ENCODE measurements at regions not wholly inside any gene's neighbourhood (a gene's known extent, or its start where the extent isn't known, plus 50 kb on each side); places are given as distances from the start of the nearest gene placed in this dataset.

DNA sequence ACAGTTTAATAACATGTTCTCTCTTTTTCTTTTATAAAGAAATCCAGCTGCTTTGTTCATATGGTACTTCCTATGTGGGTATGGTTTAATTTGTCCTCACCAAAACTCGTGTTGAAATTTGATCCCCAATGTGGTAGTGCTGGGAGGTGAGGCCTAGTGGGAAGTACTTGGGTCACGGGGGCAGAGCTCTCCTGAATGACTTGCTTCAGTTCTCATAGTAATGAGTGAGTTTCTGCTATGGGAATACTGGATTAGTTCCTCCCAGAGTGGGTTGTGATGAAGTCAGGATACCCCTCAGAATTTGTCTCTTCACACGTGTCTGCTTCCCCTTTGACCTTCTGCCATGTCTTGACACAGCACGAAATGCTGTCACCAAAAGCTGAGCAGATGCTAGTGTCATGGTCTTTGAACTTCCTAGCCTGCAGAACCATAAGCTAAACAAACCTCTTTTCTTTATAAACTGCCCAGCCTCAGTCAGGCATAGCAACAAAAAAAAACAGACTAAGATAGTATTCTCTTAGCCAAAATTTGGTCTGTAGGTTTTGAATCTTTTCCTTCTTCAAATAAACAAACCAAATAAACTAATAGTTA is 87.8 kb upstream of the HS3ST5 start:
- DNase-seq (ENCODE audit: low read depth): no peak

DNA sequence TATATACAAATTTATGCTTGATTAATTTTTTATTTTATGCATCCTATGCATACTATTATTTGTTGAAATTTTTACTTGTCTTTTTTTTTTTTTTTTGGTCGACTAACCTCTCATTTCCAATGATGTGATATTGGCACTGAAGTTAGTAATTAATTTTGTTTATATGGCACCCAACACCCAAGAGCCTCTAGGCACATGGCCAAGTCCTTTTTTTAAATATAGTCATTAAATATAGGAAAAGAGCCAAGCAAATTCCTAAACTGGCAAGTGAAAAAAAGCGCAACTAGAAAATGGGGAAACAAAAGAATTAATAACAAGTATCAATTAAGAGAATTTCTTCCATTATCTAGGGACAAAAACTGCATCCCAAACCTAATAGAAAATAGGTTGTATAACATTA is 85.5 kb upstream of the HS3ST5 start:
- no peak for DNase-seq (ENCODE audit: low read depth)

DNA sequence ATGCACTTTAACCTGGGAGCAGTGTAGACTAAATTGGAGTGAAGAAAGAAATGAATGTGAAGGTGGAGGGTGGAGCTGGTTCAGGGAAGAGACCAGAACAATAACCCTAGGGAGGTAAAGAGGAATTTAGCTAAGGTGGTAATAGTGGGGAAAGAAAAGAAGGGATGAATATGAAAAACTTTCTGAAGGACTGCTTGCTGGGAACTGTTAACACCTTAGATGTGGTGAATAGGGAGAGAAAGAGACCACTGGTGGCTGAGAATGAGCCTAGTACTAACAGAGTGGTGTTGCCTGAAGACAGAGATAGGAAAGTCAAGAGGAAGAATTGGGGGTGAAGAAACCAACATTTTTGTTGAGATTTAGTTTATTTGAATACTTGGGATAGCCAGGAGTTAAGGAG is 78.4 kb upstream of the HS3ST5 start:
- DNase-seq (ENCODE audit: low read depth): no peak

DNA sequence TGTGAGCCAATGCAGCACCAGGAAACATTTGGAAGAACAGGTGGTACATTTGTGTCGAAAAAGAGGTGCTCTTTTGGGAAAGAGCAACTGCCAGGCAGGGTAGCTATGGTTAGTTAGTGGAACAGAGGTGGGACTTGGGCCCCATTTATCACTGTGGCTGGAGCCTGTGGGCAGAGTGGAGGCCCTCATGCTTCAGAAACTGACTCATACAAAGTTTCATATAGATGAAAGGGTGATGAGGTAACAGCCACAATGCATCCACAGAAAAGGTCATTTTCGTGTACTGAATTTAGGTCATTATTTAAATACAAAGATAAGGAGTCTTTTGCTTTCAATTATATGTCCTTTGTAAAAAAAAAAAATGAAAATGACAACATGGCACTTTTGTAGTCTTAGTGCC is 76.4 kb upstream of the HS3ST5 start:
- no peak for DNase-seq (ENCODE audit: low read depth)

DNA sequence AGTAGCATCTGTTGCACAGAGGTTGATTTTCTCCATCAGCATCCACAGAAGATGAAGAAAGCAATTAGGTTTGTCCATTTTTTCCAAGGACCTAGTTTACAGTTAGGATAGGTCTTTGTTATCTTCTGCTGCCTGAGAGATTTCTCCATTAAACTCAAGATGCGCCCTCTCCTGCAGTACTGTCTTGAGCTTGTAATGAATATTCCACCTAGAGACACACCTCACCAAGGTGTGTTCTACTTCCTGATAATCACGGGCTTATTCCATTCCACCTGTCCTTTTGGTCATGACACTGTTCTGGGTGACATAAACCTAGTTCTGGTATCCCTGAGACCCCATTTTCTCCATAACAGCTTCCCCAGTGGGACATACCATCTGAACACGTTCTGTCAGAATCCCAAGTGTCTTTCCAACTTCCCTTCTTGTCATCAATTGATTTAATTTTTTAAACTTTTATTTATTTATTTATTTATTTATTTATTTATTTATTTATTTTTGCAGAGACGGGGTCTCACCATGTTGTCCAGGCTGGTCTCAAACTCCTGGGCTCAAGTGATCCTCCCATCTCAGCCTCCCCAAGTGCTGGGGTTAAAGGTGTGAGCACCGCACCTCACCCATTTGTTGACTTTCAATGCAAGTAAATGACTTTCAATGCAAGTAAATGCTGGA is 75.6 kb upstream of the HS3ST5 start:
- no peak for DNase-seq (ENCODE audit: low read depth)

DNA sequence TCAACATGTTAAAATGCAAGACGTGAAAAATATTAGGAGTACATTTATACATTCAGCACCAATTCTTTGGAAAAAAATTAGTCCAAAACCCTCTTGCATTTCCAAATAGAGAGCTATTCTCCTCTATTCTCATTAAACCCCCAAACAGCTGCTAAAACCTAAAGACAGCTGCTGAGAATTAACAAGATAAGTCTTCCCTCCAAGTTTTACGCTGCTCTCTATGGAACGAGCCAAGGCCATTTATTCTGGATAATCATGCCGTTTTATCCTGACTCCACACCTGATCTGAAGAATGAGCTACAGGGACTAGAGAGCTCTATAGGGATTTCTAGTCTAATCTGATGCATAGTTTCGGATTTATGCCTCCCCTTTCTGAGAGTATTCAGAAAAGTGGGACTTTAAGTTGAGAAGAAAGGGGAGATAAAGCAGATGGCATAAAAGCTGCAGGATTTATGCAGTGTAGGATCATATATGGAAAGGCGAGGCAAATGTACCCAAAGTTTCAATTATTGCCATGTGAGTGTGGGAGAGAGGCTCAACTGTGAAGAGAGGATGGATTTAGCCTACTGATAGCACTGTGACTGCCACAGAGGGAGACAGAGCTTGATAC is 64.7 kb upstream of the HS3ST5 start:
- no peak for DNase-seq (ENCODE audit: low read depth)

DNA sequence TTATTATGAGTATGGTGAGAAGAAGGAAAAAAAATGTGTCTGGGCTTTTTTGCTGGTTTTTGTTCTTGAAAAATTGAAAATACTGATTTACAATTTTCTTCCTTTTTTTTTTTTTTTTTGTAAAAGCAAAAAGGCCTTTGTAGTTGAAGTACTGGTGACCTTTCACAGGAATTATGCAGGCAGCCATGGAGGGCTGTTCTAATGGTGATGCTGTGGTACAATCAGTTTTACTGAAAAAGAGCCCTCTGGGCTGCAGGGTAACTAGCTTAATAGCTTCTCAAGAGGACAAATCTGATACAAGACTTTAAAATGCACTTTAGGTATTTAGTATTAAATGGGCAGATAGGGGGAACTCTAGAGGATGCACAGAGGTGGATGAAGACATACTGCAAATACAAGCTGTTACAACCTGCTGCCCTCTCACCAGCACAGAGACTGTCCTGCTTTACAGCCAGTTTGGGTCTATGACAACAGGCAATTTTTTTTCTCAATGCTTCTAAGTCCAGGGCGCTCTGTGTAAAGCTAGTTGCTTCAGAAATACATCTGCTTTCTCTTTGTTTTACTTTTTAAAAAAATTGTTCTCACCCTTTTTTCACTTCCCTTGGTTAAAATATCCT is 61.6 kb upstream of the HS3ST5 start:
- DNase-seq (ENCODE audit: low read depth): no peak

DNA sequence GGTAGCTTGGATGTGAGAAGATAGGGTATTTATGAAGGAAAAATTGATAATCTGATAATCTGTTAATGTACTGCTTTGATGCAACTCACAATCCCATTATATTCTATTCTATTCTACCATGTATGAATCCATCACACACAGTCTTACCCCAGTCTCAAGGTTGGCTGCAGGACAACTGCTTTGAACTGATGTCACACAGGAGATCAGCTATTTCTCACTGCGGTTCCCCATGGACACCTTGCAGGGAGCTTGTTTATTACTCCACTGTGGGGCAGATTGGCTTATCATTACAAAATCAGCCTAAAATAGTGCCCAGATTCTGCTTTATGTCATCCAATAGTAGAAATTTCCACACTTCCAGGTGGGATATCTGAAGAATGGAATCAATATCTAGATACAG is 61.0 kb upstream of the HS3ST5 start:
- no peak for DNase-seq (ENCODE audit: low read depth)

DNA sequence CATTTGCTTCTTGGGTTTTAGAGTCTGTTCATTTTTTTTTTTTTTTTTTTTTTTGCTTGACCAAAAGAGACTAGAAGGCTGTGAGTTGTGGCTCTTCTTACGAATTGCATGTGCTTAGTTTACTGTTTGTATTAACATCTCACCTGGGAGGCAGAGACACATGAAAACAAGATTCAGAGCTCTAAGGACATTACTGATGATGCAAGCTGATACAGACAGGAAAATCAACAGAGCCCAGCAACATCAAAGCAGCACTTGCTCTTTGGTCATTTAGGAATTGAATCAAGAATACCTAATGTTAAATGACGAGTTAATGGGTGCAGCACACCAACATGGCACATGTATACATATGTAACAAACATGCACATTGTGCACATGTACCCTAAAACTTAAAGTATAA is 55.7 kb upstream of the HS3ST5 start:
- DNase-seq (ENCODE audit: low read depth): no peak

Measured in activated T-cell treated with anti-CD3 and anti-CD28 coated beads for 24 hours (primary cell).